ENCODE measurements at regions not wholly inside any gene's neighbourhood (a gene's known extent, or its start where the extent isn't known, plus 50 kb on each side); places are given as distances from the start of the nearest gene placed in this dataset.

DNA sequence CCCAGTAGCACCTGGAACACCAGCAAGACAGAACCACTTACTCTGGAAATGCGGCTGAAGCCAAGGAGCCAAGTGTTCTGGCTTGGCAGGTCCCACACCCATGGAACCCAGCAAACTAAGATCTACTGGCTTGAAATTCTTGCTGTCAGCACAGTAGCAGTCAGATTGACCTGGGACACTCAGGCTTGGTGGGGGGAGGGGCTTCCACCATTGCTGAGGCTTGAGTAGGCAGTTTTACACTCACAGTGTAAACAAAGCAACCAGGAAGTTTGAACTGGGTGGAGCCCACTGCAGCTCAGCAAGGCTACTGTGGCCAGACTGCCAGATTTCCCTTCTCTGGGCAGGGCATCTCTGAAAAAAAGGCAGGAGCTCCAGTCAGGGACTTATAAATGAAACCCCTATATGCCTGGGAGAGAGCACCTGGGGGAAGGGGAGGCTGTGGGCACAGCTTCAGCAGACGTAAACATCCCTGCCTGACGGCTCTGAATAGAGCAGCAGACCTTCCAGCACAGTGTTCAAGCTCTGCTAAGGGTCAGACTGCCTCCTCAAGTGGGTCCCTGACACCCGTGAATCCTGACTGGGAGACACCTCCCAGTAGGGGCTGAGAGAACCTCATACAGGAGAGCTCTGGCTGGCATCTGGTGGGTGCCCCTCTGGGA is 121.2 kb downstream of the MTERF1 start:
- Histone ChIP-seq H3K9ac (no peak overlapping the region), H3K27me3 (no peaks in the 10 kb centered on the region), H3K9me3 (replicated peaks in 1 of 11) (peaks cover 15 to 48% (median 26%) of the 10 kb centered on the region in 11 experiments; a peak in 19 of 22 replicates), H3K4me1 (peaks cover 0 to 9% (median 0%) of the 10 kb centered on the region in 10 experiments; a peak in 4 of 20 replicates), H3K27ac (peak overlapping the region in 2 of 11 experiments; percentile 12 to 44; a peak in 3 of 22 replicates), H3K4me2 (peak overlapping the region in 1 of 11 experiments; percentile 48; a peak in 3 of 22 replicates), H4K20me1 (no peaks in the 10 kb centered on the region), H3K4me3 (no peak overlapping the region), H3K36me3 (no peaks in the 10 kb centered on the region)
- no peak for TF ChIP-seq Cebpa-rat (IDR thresholded peaks at IDR 0.05)

DNA sequence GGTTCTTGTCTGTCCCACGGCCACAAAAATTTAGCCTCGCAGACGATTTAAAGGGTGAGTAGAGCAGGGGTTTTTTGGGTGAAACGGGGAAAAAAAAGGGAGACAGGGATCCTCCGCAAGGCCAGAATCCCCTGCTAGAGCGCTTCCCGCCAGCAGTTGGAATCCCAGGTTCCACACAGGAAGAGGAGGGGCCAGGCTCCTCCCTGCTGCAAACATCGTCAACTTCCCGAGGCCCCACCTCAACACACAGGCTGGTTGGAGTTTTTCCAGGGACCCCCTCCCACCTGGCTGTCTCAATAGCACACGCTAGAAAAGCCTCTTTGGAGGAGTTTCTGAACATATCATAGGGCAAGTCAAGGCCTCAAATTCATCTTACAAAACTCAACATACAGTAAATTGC is 112.7 kb downstream of the MTERF1 start:
- Histone ChIP-seq H3K27ac (no peak overlapping the region), H3K4me2 (no peak overlapping the region), H3K9me3 (replicated peaks in 1 of 11) (peaks cover 9 to 21% (median 17%) of the 10 kb centered on the region in 11 experiments; a peak in 21 of 22 replicates), H3K4me1 (0 out of 20 replicates have a peak, but pooled peaks cover 0 to 4% (median 0%) of the 10 kb centered on the region in 10 experiments), H4K20me1 (no peaks in the 10 kb centered on the region), H3K36me3 (no peaks in the 10 kb centered on the region), H3K27me3 (no peaks in the 10 kb centered on the region), H3K9ac (no peak overlapping the region), H3K4me3 (no peak overlapping the region)
- TF ChIP-seq Cebpa-rat (IDR thresholded peaks at IDR 0.05), result no peak

DNA sequence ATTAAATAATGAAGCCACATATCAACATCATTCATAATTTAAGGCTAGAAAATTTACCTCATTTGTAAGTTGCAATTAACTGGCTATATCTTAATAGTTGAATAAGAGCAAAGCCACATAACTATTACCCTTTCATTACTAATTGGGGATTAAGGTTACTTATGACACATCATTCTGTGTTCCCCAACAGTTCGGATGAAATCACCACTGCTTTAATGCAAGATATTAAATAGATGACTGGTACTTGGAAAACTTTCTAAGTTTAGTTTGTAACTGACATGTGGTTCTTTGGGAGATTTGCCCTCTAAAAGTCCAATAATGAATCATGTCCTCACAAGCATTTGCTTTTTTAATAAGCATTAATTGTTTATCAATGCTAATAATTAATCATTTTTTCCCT is 109.1 kb downstream of the MTERF1 start:
- no peak overlapping the region for H3K4me2 ChIP-seq
- no peak overlapping the region for H3K27ac ChIP-seq
- no peak overlapping the region for H3K9ac ChIP-seq
- no peaks in the 10 kb centered on the region for H3K27me3 ChIP-seq
- H3K36me3 ChIP-seq, result no peaks in the 10 kb centered on the region
- H4K20me1 ChIP-seq, result no peaks in the 10 kb centered on the region
- no peaks in the 10 kb centered on the region for H3K9me3 ChIP-seq (replicated peaks in 1 of 11)
- no peak overlapping the region for H3K4me3 ChIP-seq
- H3K4me1 ChIP-seq, result 0 out of 20 replicates have a peak, but pooled peaks cover 0 to 4% (median 0%) of the 10 kb centered on the region in 10 experiments
- no peak for TF ChIP-seq Cebpa-rat (IDR thresholded peaks at IDR 0.05)

DNA sequence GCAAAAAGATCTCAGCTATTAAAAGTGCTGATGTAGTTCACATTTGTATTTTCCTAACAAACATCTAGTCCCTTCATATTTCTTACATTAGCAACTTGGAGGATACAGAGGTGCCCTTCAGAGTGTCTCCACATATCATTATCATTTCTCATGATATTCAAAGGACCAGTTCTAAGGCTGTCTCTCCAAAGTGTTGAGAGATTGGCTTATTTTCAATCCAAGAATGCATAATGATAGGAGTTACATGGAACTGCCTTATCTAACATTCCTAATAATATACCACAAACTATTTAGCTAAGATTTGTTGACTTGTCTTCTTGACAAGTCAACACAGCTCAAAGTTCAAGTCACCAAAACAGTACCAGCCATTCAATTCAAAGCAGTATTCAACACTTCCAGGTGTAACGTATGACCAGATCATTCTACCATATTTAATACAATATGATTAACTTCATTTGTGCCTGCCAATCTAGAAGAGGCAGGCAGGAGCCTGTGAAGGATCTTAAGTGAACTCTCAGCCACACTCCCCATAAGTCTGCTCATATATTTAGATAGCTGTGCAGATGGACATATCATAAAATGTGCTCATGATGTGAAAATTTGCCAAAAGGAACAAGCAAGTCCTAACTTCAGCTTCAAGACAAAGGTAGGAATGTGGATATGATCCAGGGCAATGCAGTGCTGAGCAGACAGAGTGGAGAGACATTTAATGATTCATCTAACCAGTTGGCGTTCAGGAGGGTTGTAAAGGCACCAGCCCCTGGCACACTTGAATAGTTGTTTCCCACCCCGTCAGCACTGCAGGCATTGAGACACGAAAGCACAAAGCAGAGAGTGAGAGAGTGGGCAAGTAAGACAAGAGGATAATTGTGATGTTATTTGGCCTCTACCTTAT is 108.3 kb downstream of the MTERF1 start:
- Histone ChIP-seq H3K4me2 (no peak overlapping the region), H3K27ac (no peak overlapping the region), H4K20me1 (no peaks in the 10 kb centered on the region), H3K9ac (no peak overlapping the region), H3K9me3 (replicated peaks in 1 of 11) (no peaks in the 10 kb centered on the region), H3K4me3 (no peak overlapping the region), H3K4me1 (no peaks in the 10 kb centered on the region), H3K36me3 (no peaks in the 10 kb centered on the region), H3K27me3 (no peaks in the 10 kb centered on the region)
- no peak for TF ChIP-seq Cebpa-rat (IDR thresholded peaks at IDR 0.05)

DNA sequence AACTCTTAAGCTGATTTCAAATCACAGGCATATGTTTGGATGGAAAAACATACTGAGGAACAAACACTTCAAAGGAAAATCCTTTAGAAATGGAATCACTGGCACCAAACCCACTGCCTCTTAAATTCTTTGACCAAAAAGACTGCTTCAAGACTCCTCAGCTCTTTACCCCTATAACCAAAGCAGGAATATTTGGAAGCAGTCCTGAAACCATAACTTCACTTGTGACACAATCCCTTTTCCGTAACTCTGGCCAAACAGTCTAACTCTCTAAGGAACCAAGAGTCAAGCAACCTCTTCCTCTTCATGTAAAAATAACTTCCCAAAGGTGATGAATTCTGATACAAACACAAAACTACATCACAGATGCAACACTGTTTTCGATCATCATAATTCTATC is 104.3 kb downstream of the MTERF1 start:
- Histone ChIP-seq H3K27ac (no peak overlapping the region), H3K36me3 (no peaks in the 10 kb centered on the region), H3K27me3 (no peaks in the 10 kb centered on the region), H3K4me2 (no peak overlapping the region), H3K4me3 (no peak overlapping the region), H3K9me3 (replicated peaks in 1 of 11) (no peaks in the 10 kb centered on the region), H3K4me1 (no peaks in the 10 kb centered on the region), H4K20me1 (no peaks in the 10 kb centered on the region), H3K9ac (no peak overlapping the region)
- no peak for TF ChIP-seq Cebpa-rat (IDR thresholded peaks at IDR 0.05)

DNA sequence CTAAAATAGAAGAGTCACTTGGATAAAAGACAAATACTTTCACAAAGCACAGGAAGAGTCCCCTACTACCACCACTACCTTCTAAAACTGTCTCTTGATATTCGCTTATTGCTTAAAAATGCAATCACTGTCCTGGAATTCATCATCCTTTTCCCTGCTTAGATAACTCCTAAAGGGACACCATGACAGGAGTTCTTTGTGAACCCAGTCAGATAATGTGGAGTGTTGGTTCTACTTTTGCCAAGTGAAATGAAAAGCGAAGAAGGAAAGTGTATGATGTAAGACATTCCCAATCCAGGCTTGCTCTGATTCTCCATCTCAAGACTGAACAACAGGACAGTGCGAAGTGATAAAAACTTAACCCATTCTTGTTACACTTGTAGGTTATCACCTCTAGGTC is 103.0 kb downstream of the MTERF1 start:
- Histone ChIP-seq H3K9me3 (replicated peaks in 1 of 11) (no peaks in the 10 kb centered on the region), H3K36me3 (no peaks in the 10 kb centered on the region), H3K27me3 (no peaks in the 10 kb centered on the region), H3K4me1 (no peaks in the 10 kb centered on the region), H4K20me1 (no peaks in the 10 kb centered on the region), H3K4me2 (no peak overlapping the region), H3K9ac (no peak overlapping the region), H3K4me3 (no peak overlapping the region), H3K27ac (no peak overlapping the region)
- no peak for TF ChIP-seq Cebpa-rat (IDR thresholded peaks at IDR 0.05)

DNA sequence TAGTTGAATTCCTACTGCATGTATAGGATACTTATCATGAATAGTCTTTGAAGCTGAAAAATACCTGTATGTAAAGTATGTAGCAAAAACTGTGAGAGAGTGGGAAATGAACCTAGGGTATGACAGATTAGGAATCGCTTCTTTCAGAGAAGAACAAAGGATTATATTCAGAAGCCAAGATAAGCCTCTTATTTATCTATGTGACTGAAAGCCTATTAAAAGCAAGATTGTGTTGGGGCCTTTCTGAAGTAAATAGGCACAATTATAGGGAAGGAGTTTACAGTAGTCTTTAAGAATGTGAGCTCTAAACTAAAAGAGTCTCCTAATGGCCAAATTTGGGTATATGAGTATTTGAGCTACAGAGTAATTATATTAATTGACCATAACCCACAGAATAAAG is 102.1 kb downstream of the MTERF1 start:
- no peaks in the 10 kb centered on the region for H3K4me1 ChIP-seq
- no peaks in the 10 kb centered on the region for H4K20me1 ChIP-seq
- H3K9me3 ChIP-seq (replicated peaks in 1 of 11), result no peaks in the 10 kb centered on the region
- no peak overlapping the region for H3K27ac ChIP-seq
- no peaks in the 10 kb centered on the region for H3K36me3 ChIP-seq
- no peak for TF ChIP-seq Cebpa-rat (IDR thresholded peaks at IDR 0.05)
- H3K4me3 ChIP-seq, result no peak overlapping the region
- H3K27me3 ChIP-seq, result no peaks in the 10 kb centered on the region
- no peak overlapping the region for H3K9ac ChIP-seq
- no peak overlapping the region for H3K4me2 ChIP-seq

- no peaks in the 10 kb centered on the region for H3K9me3 ChIP-seq (replicated peaks in 1 of 11)
- TF ChIP-seq Cebpa-rat (IDR thresholded peaks at IDR 0.05), result no peak
Observed at GRCh38 chr7:91780521-91780920, 100.0 kb downstream of the MTERF1 start.

GRCh38 chr7:91784469-91784868 is 96.0 kb downstream of the MTERF1 start:
- H3K27ac ChIP-seq, result no peak overlapping the region
- H3K4me3 ChIP-seq, result no peak overlapping the region
- H3K36me3 ChIP-seq, result no peaks in the 10 kb centered on the region
- H3K4me1 ChIP-seq, result no peaks in the 10 kb centered on the region
- H4K20me1 ChIP-seq, result no peaks in the 10 kb centered on the region
- no peaks in the 10 kb centered on the region for H3K9me3 ChIP-seq (replicated peaks in 1 of 11)
- H3K9ac ChIP-seq, result no peak overlapping the region
- no peak for TF ChIP-seq Cebpa-rat (IDR thresholded peaks at IDR 0.05)
- H3K27me3 ChIP-seq, result no peaks in the 10 kb centered on the region
- no peak overlapping the region for H3K4me2 ChIP-seq

More at GRCh38 chr7:91780521-91780920, 100.0 kb downstream of the MTERF1 start:
- Histone ChIP-seq H3K4me3 (no peak overlapping the region), H3K4me2 (no peak overlapping the region), H3K36me3 (no peaks in the 10 kb centered on the region), H3K27ac (no peak overlapping the region), H3K9ac (no peak overlapping the region), H3K27me3 (no peaks in the 10 kb centered on the region), H3K4me1 (no peaks in the 10 kb centered on the region), H4K20me1 (no peaks in the 10 kb centered on the region)

Measured in BLaER1 treated with 17β-estradiol and CSF1 and Interleukin-3, amounts not matched to agents 10 nM and 100 nM (cell line).